Naive thymus-derived CD4-positive, alpha-beta T cell (primary cell): ENCODE measurements at regions not wholly inside any gene's neighbourhood (a gene's known extent, or its start where the extent isn't known, plus 50 kb on each side); places are given as distances from the start of the nearest gene placed in this dataset.

ENCODE experiments used
- ATAC-seq: fragments of 150-1000 bp; cut with Tn5 transposase; 2 replicates; pipeline ENCODE4 v1.10.0; 2021; ENCODE audit warnings: mild to moderate bottlenecking, moderate library complexity
- CTCF ChIA-PET: fragments of 350-600 bp; sonication (Branson Sonifier 250); formaldehyde crosslinking; loops from one replicate; lab custom pipeline; 2021; ENCODE audit warnings: antibody characterized with exemption; lab: Charles Lee
- POLR2A ChIA-PET: fragments of 350-600 bp; sonication (Branson Sonifier 250); formaldehyde crosslinking; loops from one replicate; lab custom pipeline; 2021; ENCODE audit warnings: antibody characterized with exemption, inconsistent platforms; lab: Charles Lee
- DNase-seq, 9 donors: peaks; one replicate each; pipeline versions ENCODE4 v3.0.0 to v3.0.0-alpha.2; 2020 to 2022; ENCODE audit warnings: mixed read lengths in 1 of 9
- H3K27ac ChIP-seq: one replicate; pipeline ENCODE4 v1.7.0; 2013; ENCODE audit warnings: mild to moderate bottlenecking, low read depth, low read length, moderate library complexity
- H3K27me3 ChIP-seq, 2 donors: one replicate each; pipeline ENCODE4 v1.7.0; 2013; ENCODE audit warnings: low read length in 2 of 2, mild to moderate bottlenecking in 2 of 2, moderate library complexity in 2 of 2; ENCODE audit not compliant: control insufficient read depth in 2 of 2, insufficient read depth in 2 of 2
- H3K36me3 ChIP-seq, 3 experiments: 1 replicate in 2 of 3; 2 replicates in 1 of 3; pipeline ENCODE4 v1.7.0; 2013; ENCODE audit warnings: low read length in 3 of 3, mild to moderate bottlenecking in 3 of 3, moderate library complexity in 1 of 3; ENCODE audit not compliant: insufficient read depth in 3 of 3, control insufficient read depth in 2 of 3
- H3K4me1 ChIP-seq, 2 donors: one replicate each; pipeline ENCODE4 v1.7.0; 2013; ENCODE audit warnings: low read length in 2 of 2, mild to moderate bottlenecking in 2 of 2, moderate library complexity in 1 of 2; ENCODE audit not compliant: control insufficient read depth in 2 of 2, insufficient read depth in 2 of 2
- H3K4me3 ChIP-seq: 2 replicates; pipeline ENCODE4 v1.7.0; 2013; ENCODE audit warnings: mild to moderate bottlenecking, low read length
- H3K9me3 ChIP-seq, 3 experiments: 1 replicate in 2 of 3; 2 replicates in 1 of 3; pipeline ENCODE4 v1.7.0; 2013; ENCODE audit warnings: low read length in 3 of 3; ENCODE audit not compliant: control insufficient read depth in 2 of 3
- H3K27ac Mint-ChIP-seq, 9 donors: one replicate each; pipeline ENCODE4 v1.8.0; 2020 to 2022; ENCODE audit warnings: mixed read lengths in 9 of 9, mild to moderate bottlenecking in 8 of 9, moderate library complexity in 5 of 9, inconsistent platforms in 2 of 9
- H3K27me3 Mint-ChIP-seq, 5 donors: one replicate each; pipeline ENCODE4 v1.8.0; 2021 to 2022; ENCODE audit warnings: mixed read lengths in 5 of 5, mild to moderate bottlenecking in 1 of 5
- H3K36me3 Mint-ChIP-seq, 5 donors: one replicate each; pipeline ENCODE4 v1.8.0; 2020 to 2022; ENCODE audit warnings: mixed read lengths in 5 of 5, mild to moderate bottlenecking in 3 of 5, inconsistent platforms in 1 of 5
- H3K4me1 Mint-ChIP-seq, 7 donors: one replicate each; pipeline ENCODE4 v1.8.0; 2020 to 2022; ENCODE audit warnings: mixed read lengths in 7 of 7, mild to moderate bottlenecking in 3 of 7, inconsistent platforms in 1 of 7
- H3K4me3 Mint-ChIP-seq, 10 donors: one replicate each; pipeline ENCODE4 v1.8.0; 2020 to 2022; ENCODE audit warnings: mild to moderate bottlenecking in 10 of 10, mixed read lengths in 10 of 10, moderate library complexity in 6 of 10, inconsistent platforms in 2 of 10
- H3K9me3 Mint-ChIP-seq, 11 donors: one replicate each; pipeline ENCODE4 v1.8.0; 2020 to 2022; ENCODE audit warnings: mixed read lengths in 11 of 11, mild to moderate bottlenecking in 4 of 11, inconsistent platforms in 1 of 11, moderate library complexity in 1 of 11
- intact Hi-C, 2 donors: fragments of 100-400 bp; cut with micrococcal nuclease; formaldehyde crosslinking; loops; one replicate each; pipeline ENCODE4 v1.15.1; 2023

- DNase-seq (no peak), ATAC-seq (no peak)
- H3K27ac Mint-ChIP-seq: no peak overlapping the region
- H3K27me3 Mint-ChIP-seq: peaks cover 0 to 22% (median 9%) of the 10 kb centered on the region in 5 donors
- no peak overlapping the region for H3K4me3 Mint-ChIP-seq
- Histone ChIP-seq H3K27ac (no peak overlapping the region), H3K4me1 (no peaks in the 10 kb centered on the region), H3K36me3 (no peaks in the 10 kb centered on the region), H3K4me3 (no peak overlapping the region), H3K9me3 (no peaks in the 10 kb centered on the region), H3K27me3 (no peaks in the 10 kb centered on the region)
- peaks cover 0 to 8% (median 2%) of the 10 kb centered on the region in 11 donors for H3K9me3 Mint-ChIP-seq
- H3K4me1 Mint-ChIP-seq: peaks cover 0 to 6% (median 0%) of the 10 kb centered on the region in 7 donors
- CTCF ChIA-PET: no interaction called here
- intact Hi-C loops: no loop called here
- POLR2A ChIA-PET: no interaction called here
- peaks cover 0 to 9% (median 0%) of the 10 kb centered on the region in 5 donors for H3K36me3 Mint-ChIP-seq
Observed at GRCh38 chr5:163362840-163363371, 74.5 kb upstream of the CCNG1 start.

GRCh38 chr5:163363389-163363788 lies 74.0 kb upstream of the CCNG1 start:
- peaks cover 0 to 22% (median 9%) of the 10 kb centered on the region in 5 donors for H3K27me3 Mint-ChIP-seq
- peaks cover 0 to 9% (median 0%) of the 10 kb centered on the region in 5 donors for H3K36me3 Mint-ChIP-seq
- no peak for ATAC-seq
- H3K4me1 ChIP-seq: no peaks in the 10 kb centered on the region
- no peaks in the 10 kb centered on the region for H3K36me3 ChIP-seq
- peaks cover 0 to 8% (median 2%) of the 10 kb centered on the region in 11 donors for H3K9me3 Mint-ChIP-seq
- intact Hi-C loops: no loop called here
- DNase-seq: no peak
- no peak overlapping the region for H3K27ac Mint-ChIP-seq
- H3K4me1 Mint-ChIP-seq: peaks cover 0 to 6% (median 0%) of the 10 kb centered on the region in 7 donors
- no peak overlapping the region for H3K4me3 Mint-ChIP-seq
- H3K27me3 ChIP-seq: no peaks in the 10 kb centered on the region
- H3K4me3 ChIP-seq: no peak overlapping the region
- no peak overlapping the region for H3K27ac ChIP-seq
- CTCF ChIA-PET: no interaction called here
- POLR2A ChIA-PET: no interaction called here
- no peaks in the 10 kb centered on the region for H3K9me3 ChIP-seq

GRCh38 chr5:163366757-163367156 lies 70.6 kb upstream of the CCNG1 start:
- H3K4me1 ChIP-seq: no peaks in the 10 kb centered on the region
- intact Hi-C loops: no loop called here
- no peaks in the 10 kb centered on the region for H3K9me3 ChIP-seq
- no peak overlapping the region for H3K4me3 ChIP-seq
- H3K27me3 Mint-ChIP-seq: peaks cover 0 to 22% (median 6%) of the 10 kb centered on the region in 5 donors
- no peak overlapping the region for H3K4me3 Mint-ChIP-seq
- H3K27ac Mint-ChIP-seq: no peak overlapping the region
- ChIA-PET POLR2A (no interaction called here), CTCF (interaction anchor here (0.6 kb wide), 1 partner anchor 15 kb away, joined by 5 read pairs; no protein-coding TSS in a partner anchor)
- peaks cover 0 to 9% (median 0%) of the 10 kb centered on the region in 5 donors for H3K36me3 Mint-ChIP-seq
- no peaks in the 10 kb centered on the region for H3K36me3 ChIP-seq
- DNase-seq (no peak), ATAC-seq (no peak)
- H3K27ac ChIP-seq: no peak overlapping the region
- H3K4me1 Mint-ChIP-seq: no peaks in the 10 kb centered on the region
- H3K9me3 Mint-ChIP-seq: peaks cover 0 to 13% (median 4%) of the 10 kb centered on the region in 11 donors
- H3K27me3 ChIP-seq: no peaks in the 10 kb centered on the region

GRCh38 chr5:163369776-163370385 lies 67.5 kb upstream of the CCNG1 start:
- intact Hi-C loops: no loop called here
- peaks cover 0 to 15% (median 4%) of the 10 kb centered on the region in 11 donors for H3K9me3 Mint-ChIP-seq
- peaks cover 0 to 5% (median 0%) of the 10 kb centered on the region in 5 donors for H3K27me3 Mint-ChIP-seq

GRCh38 chr5:163373436-163374084 lies 63.8 kb upstream of the CCNG1 start:
- H3K9me3 ChIP-seq: no peaks in the 10 kb centered on the region
- H3K4me3 Mint-ChIP-seq: no peak overlapping the region
- H3K27me3 Mint-ChIP-seq: peaks cover 0 to 10% (median 0%) of the 10 kb centered on the region in 5 donors
- peaks cover 0 to 4% (median 0%) of the 10 kb centered on the region in 7 donors for H3K4me1 Mint-ChIP-seq
- POLR2A ChIA-PET: no interaction called here
- H3K4me3 ChIP-seq: no peak overlapping the region
- intact Hi-C loops: no loop called here
- no peak overlapping the region for H3K27ac Mint-ChIP-seq
- DNase-seq (no peak), ATAC-seq (no peak)
- peaks cover 0 to 9% (median 1%) of the 10 kb centered on the region in 11 donors for H3K9me3 Mint-ChIP-seq
- no peaks in the 10 kb centered on the region for H3K27me3 ChIP-seq
- H3K36me3 ChIP-seq: no peaks in the 10 kb centered on the region
- no peaks in the 10 kb centered on the region for H3K4me1 ChIP-seq
- CTCF ChIA-PET: no interaction called here
- no peak overlapping the region for H3K27ac ChIP-seq
- H3K36me3 Mint-ChIP-seq: no peaks in the 10 kb centered on the region

More at GRCh38 chr5:163369776-163370385, 67.5 kb upstream of the CCNG1 start:
- ATAC-seq (no peak), DNase-seq (no peak)
- Histone ChIP-seq H3K27me3 (no peaks in the 10 kb centered on the region), H3K9me3 (no peaks in the 10 kb centered on the region), H3K27ac (no peak overlapping the region), H3K36me3 (no peaks in the 10 kb centered on the region), H3K4me1 (no peaks in the 10 kb centered on the region), H3K4me3 (no peak overlapping the region)
- ChIA-PET POLR2A (no interaction called here), CTCF (no interaction called here)
- H3K4me1 Mint-ChIP-seq: no peaks in the 10 kb centered on the region
- H3K27ac Mint-ChIP-seq: no peak overlapping the region
- H3K36me3 Mint-ChIP-seq: peaks cover 0 to 4% (median 0%) of the 10 kb centered on the region in 5 donors
- H3K4me3 Mint-ChIP-seq: no peak overlapping the region

GRCh38 chr5:163377982-163378381 lies 59.4 kb upstream of the CCNG1 start:
- no peak overlapping the region for H3K27ac Mint-ChIP-seq
- no peak overlapping the region for H3K4me3 ChIP-seq
- peaks cover 0 to 3% (median 0%) of the 10 kb centered on the region in 5 donors for H3K36me3 Mint-ChIP-seq
- ATAC-seq (no peak), DNase-seq (no peak)
- intact Hi-C loops: no loop called here
- H3K27ac ChIP-seq: no peak overlapping the region
- H3K36me3 ChIP-seq: no peaks in the 10 kb centered on the region
- H3K27me3 Mint-ChIP-seq: peaks cover 0 to 22% (median 8%) of the 10 kb centered on the region in 5 donors
- H3K9me3 ChIP-seq: no peaks in the 10 kb centered on the region
- POLR2A ChIA-PET: no interaction called here
- CTCF ChIA-PET: no interaction called here
- no peaks in the 10 kb centered on the region for H3K4me1 ChIP-seq
- H3K27me3 ChIP-seq: no peaks in the 10 kb centered on the region
- H3K4me1 Mint-ChIP-seq: peaks cover 0 to 4% (median 0%) of the 10 kb centered on the region in 7 donors
- no peak overlapping the region for H3K4me3 Mint-ChIP-seq
- H3K9me3 Mint-ChIP-seq: peaks cover 0 to 5% (median 0%) of the 10 kb centered on the region in 11 donors
